Neural progenitor cell (in vitro differentiated cells): ENCODE measurements at regions not wholly inside any gene's neighbourhood (a gene's known extent, or its start where the extent isn't known, plus 50 kb on each side); places are given as distances from the start of the nearest gene placed in this dataset.

Experiments used
- DNase-seq: peaks from one replicate; pipeline ENCODE4 v3.0.0-alpha.2; 2016; ENCODE audit warnings: low spot score
- H2AFZ ChIP-seq: fragments of 200-600 bp; sonication (generic); replicated peaks from 2 replicates; pipeline ENCODE4 v1.6.1; 2016; ENCODE audit warnings: antibody characterized with exemption
- H3F3A ChIP-seq: fragments of 200-600 bp; sonication (generic); 2 replicates; pipeline ENCODE4 v1.6.1; 2016; ENCODE audit warnings: antibody characterized with exemption, low read depth
- H3K27ac ChIP-seq: fragments of 200-600 bp; sonication (generic); 2 replicates; pipeline ENCODE4 v1.5.1; 2016; ENCODE audit warnings: mild to moderate bottlenecking
- H3K27me3 ChIP-seq: fragments of 200-600 bp; sonication (generic); 2 replicates; pipeline ENCODE4 v1.6.1; 2016; ENCODE audit warnings: mild to moderate bottlenecking, moderate library complexity
- H3K36me3 ChIP-seq: fragments of 200-600 bp; sonication (generic); 2 replicates; pipeline ENCODE4 v1.5.1; 2016
- H3K4me1 ChIP-seq: fragments of 200-600 bp; sonication (generic); 2 replicates; pipeline ENCODE4 v1.6.1; 2016; ENCODE audit warnings: mixed run types
- H3K4me2 ChIP-seq: fragments of 200-600 bp; sonication (generic); 2 replicates; pipeline ENCODE4 v1.6.1; 2016
- H3K4me3 ChIP-seq: fragments of 200-600 bp; sonication (generic); 2 replicates; pipeline ENCODE4 v1.5.1; 2016
- H3K79me2 ChIP-seq: fragments of 200-600 bp; sonication (generic); 2 replicates; pipeline ENCODE4 v1.6.1; 2016; ENCODE audit warnings: low read depth
- H3K9ac ChIP-seq: fragments of 200-600 bp; sonication (generic); 2 replicates; pipeline ENCODE4 v1.6.1; 2016
- H3K9me3 ChIP-seq: fragments of 200-600 bp; sonication (generic); 2 replicates; pipeline ENCODE4 v1.5.1; 2016; ENCODE audit warnings: low read depth
- H4K20me1 ChIP-seq: fragments of 200-600 bp; sonication (generic); 2 replicates; pipeline ENCODE4 v1.6.1; 2016; ENCODE audit warnings: low read depth
- H3K27ac Mint-ChIP-seq: 3 replicates; pipeline ENCODE4 v1.8.0; 2021; ENCODE audit warnings: mixed read lengths
- H3K27me3 Mint-ChIP-seq: 2 replicates; pipeline ENCODE4 v1.8.0; 2022; ENCODE audit warnings: low read depth, mild to moderate bottlenecking, inconsistent platforms, moderate library complexity, mixed read lengths; ENCODE audit not compliant: insufficient read depth
- H3K36me3 Mint-ChIP-seq: 3 replicates; pipeline ENCODE4 v1.8.0; 2021; ENCODE audit warnings: mixed read lengths
- H3K4me1 Mint-ChIP-seq: 3 replicates; pipeline ENCODE4 v1.8.0; 2021; ENCODE audit warnings: mixed read lengths
- H3K4me3 Mint-ChIP-seq: 3 replicates; pipeline ENCODE4 v1.8.0; 2021; ENCODE audit warnings: mild to moderate bottlenecking, moderate library complexity, mixed read lengths
- H3K9me3 Mint-ChIP-seq: 3 replicates; pipeline ENCODE4 v1.8.0; 2020; ENCODE audit warnings: mixed read lengths
- CTCF ChIP-seq: fragments of 200-600 bp; sonication (generic); IDR thresholded peaks from 2 replicates; pipeline ENCODE4 v1.5.1; 2017; ENCODE audit warnings: antibody characterized with exemption, mild to moderate bottlenecking
- EZH2 ChIP-seq: fragments of 200-600 bp; sonication (generic); IDR thresholded peaks from 2 replicates; pipeline ENCODE4 v1.6.1; 2017; ENCODE audit warnings: antibody characterized with exemption, mild to moderate bottlenecking, moderate library complexity
- EZH2phosphoT487 ChIP-seq: fragments of 200-600 bp; sonication (generic); IDR thresholded peaks from 2 replicates; pipeline ENCODE4 v1.6.1; 2017; ENCODE audit warnings: antibody characterized with exemption

DNA sequence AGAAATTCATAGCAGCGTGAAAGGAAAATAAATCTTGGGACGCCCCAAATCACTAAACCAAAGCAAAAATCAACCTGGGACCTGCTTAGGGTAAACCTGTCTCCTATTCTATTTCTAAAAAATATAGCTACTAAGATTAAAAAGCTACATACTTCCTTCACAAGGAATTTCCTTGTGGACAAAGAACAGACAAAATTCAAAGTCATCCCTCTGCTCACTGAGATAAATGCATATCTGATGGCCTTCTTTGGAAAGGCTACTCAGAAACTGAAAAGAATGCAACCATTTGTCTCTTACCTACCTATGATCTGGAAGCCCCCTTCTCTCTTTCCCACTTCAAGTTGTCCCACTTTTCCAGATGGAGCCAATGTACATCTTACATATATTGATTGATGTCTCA is 93.0 kb upstream of the CNOT2 start:
- Mint-ChIP-seq H3K27me3 (peaks cover under 1% of the 10 kb centered on the region), H3K9me3 (peaks cover 19% of the 10 kb centered on the region), H3K36me3 (no peaks in the 10 kb centered on the region), H3K4me3 (no peak overlapping the region), H3K4me1 (no peaks in the 10 kb centered on the region), H3K27ac (no peak overlapping the region)
- Histone ChIP-seq H3K4me1 (no peaks in the 10 kb centered on the region), H3K4me3 (no peak overlapping the region), H3K27ac (no peak overlapping the region), H3F3A (no peaks in the 10 kb centered on the region), H3K4me2 (no peak overlapping the region), H3K36me3 (peaks cover 4% of the 10 kb centered on the region), H3K79me2 (no peaks in the 10 kb centered on the region), H2AFZ (no peak overlapping the region), H3K9me3 (peaks cover 18% of the 10 kb centered on the region), H3K9ac (no peak overlapping the region), H3K27me3 (no peaks in the 10 kb centered on the region), H4K20me1 (no peaks in the 10 kb centered on the region)
- DNase-seq, result no peak
- no peak for TF ChIP-seq EZH2phosphoT487
- no peak for TF ChIP-seq EZH2
- no peak for TF ChIP-seq CTCF

DNA sequence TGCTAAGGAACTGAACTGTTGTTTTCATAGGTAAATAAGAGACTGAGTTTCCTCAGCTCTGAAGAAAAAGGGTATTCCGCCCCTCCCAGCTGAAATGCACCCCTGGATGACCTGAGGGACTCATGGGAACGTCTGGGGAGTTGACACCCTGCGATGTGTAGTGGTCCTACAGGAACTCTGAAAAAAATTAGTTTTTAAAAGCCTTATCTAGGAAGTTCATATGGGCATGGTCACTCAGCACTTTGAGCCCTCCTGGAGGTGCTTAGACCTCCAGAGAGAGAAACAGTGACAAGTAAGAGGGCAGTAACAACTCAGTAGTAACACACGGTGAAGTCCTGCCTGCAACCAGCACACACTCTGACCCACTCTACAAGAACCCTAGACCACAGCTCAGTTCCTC is 91.2 kb upstream of the CNOT2 start:
- no peak for DNase-seq
- H3K4me1 Mint-ChIP-seq, result no peaks in the 10 kb centered on the region
- no peak overlapping the region for H3K9ac ChIP-seq

DNA sequence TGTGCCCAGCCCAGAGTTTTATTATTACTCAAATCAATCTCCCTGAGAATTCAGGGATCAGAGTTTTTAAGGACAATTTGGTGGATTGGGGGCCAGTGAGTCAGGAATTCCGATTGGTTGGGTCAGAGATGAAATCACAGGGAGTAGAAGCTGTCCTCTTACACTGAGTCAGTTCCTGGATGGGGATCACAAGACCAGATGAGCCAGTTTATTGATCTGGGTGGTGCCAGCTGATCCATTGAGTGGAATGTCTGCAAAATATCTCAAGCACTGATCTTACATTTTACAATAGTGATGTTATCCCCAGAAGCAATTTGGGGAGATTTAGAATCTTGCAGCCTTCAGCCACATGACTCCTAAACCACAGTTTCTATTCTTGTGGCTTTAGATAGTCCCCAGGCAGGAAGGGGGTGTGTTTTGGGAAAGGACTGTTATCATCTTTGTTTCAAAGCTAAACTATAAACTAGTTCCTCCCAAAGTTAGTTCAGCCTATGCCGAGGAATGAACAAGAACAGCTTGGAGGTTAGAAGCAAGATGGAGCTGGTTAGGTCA is 89.1 kb upstream of the CNOT2 start:
- H4K20me1 ChIP-seq, result no peaks in the 10 kb centered on the region
- H3F3A ChIP-seq, result no peaks in the 10 kb centered on the region
- H2AFZ ChIP-seq, result no peak overlapping the region
- H3K4me1 ChIP-seq, result no peaks in the 10 kb centered on the region
- no peak overlapping the region for H3K4me3 ChIP-seq
- peaks cover 42% of the 10 kb centered on the region for H3K9me3 ChIP-seq
- H3K4me3 Mint-ChIP-seq, result no peak overlapping the region
- no peak overlapping the region for H3K27ac Mint-ChIP-seq
- DNase-seq, result no peak
- H3K27me3 ChIP-seq, result no peaks in the 10 kb centered on the region
- no peaks in the 10 kb centered on the region for H3K36me3 Mint-ChIP-seq
- peaks cover 2% of the 10 kb centered on the region for H3K27me3 Mint-ChIP-seq
- H3K27ac ChIP-seq, result no peak overlapping the region
- H3K9ac ChIP-seq, result no peak overlapping the region
- H3K36me3 ChIP-seq, result peaks cover 16% of the 10 kb centered on the region
- H3K4me2 ChIP-seq, result no peak overlapping the region
- no peaks in the 10 kb centered on the region for H3K79me2 ChIP-seq
- no peaks in the 10 kb centered on the region for H3K4me1 Mint-ChIP-seq
- H3K9me3 Mint-ChIP-seq, result peaks cover 46% of the 10 kb centered on the region
- no peak for TF ChIP-seq CTCF
- TF ChIP-seq EZH2, result no peak
- TF ChIP-seq EZH2phosphoT487, result no peak

More for the DNA sequence above, 91.2 kb upstream of the CNOT2 start:
- H3F3A ChIP-seq, result no peaks in the 10 kb centered on the region
- peaks cover 33% of the 10 kb centered on the region for H3K9me3 ChIP-seq
- no peaks in the 10 kb centered on the region for H3K79me2 ChIP-seq
- H3K4me3 ChIP-seq, result no peak overlapping the region
- peaks cover 28% of the 10 kb centered on the region for H3K9me3 Mint-ChIP-seq
- no peak for TF ChIP-seq CTCF
- no peak for TF ChIP-seq EZH2
- no peak for TF ChIP-seq EZH2phosphoT487
- no peaks in the 10 kb centered on the region for H3K36me3 Mint-ChIP-seq
- peaks cover 2% of the 10 kb centered on the region for H3K27me3 Mint-ChIP-seq
- H2AFZ ChIP-seq, result no peak overlapping the region
- H3K27me3 ChIP-seq, result no peaks in the 10 kb centered on the region
- peaks cover 14% of the 10 kb centered on the region for H3K36me3 ChIP-seq
- no peak overlapping the region for H3K4me2 ChIP-seq
- H3K27ac ChIP-seq, result no peak overlapping the region
- H3K4me1 ChIP-seq, result no peaks in the 10 kb centered on the region
- no peak overlapping the region for H3K4me3 Mint-ChIP-seq
- H4K20me1 ChIP-seq, result no peaks in the 10 kb centered on the region
- no peak overlapping the region for H3K27ac Mint-ChIP-seq
